ENCODE measurements at regions not wholly inside any gene's neighbourhood (a gene's known extent, or its start where the extent isn't known, plus 50 kb on each side); places are given as distances from the start of the nearest gene placed in this dataset.
"Not testable (repeated sequence)": the region's sequence is repeated elsewhere in the genome, so short reads cannot be mapped to it uniquely, and the experiment has no call there.

GRCh38 chr10:42533866-42534265 is 104.5 kb downstream of the ZNF33B start:
- DNase-seq (ENCODE audit: low read depth) = not testable (repeated sequence)

DNA sequence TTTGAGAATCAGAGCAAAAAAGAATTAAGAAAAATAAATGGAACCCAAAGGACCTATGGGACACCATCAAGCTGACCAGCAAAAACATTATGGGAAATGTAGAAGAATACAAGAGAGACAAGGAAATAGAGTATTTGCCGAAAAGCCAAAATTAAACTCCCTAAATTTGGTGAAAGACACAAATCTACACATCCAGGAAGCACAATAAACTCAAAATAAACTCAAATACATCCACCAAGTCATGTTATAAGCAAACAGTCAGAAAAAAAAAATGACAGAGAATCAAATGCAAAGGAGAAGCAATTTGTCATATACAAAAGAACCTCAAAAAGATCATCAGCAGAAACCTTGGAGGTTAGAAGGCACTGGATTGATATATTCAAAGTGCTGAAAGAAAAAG is 105.4 kb downstream of the ZNF33B start:
- no peak for DNase-seq (ENCODE audit: low read depth)

DNA sequence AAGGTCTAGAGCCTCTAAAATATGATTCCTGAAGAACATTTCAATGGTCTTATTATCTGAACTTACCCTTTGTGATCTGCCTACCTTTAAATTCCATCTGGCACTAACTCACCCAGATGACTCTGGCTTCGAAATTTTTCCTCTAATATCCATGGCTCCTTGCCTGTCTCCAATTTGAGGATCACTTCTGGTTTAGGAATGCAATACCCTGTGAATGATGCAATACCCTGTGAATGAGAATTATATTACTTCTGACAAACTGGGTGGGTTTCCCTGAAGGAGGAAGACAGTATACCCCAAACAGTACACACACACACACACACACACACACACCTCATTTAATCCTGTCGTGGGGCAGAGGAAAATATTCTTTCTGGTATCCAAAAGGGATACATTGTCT is 115.3 kb downstream of the ZNF33B start:
- no peak for DNase-seq (ENCODE audit: low read depth)

DNA sequence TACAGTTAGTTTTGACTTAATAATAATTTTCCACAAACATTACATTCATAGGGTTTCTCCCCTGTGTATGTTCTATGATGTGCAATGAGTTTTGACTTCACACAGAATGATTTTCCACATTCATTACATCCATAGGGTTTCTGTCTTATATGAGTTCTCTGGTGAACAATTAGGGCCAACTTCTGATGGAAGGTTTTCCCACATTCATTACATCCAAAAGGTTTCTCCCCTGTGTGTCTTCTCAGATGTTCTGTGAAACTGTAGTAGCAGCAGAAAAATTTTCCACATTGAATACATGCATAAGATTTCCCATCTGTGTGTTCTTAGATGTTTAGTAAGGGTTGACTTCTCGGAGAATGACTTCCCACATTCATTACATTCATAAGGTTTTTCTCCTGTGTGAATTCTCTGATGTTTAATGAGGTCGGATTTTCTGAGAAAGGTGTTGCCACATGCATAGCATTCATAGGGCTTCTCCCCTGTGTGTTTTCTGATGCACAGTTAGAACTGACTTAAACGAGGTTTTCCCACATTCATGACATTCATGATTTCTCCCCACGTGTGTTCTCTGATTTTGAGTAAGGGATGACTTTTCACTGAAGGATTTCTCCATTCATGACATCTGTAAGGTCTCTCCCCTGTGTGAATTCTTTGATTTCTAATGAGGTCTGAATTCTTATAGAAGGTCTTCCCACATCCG is 118.5 kb downstream of the ZNF33B start:
- no peak for DNase-seq (ENCODE audit: low read depth)

DNA sequence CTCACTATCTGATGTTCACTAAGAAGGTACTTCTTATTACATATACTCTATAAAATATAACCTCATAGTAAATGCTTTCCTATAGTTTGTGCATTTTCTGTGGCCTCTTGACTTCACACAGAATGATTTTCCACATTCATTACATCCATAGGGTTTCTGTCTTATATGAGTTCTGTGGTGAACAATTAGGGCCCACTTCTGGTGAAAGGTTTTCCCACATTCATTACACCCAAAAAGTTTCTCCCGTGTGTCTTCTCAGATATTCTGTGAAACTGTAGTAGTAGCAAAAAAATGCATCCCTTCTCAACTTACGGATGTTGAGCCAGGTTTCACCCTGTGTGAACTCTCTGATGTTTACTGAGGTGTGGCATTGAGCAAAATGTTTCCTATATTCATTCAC is 119.3 kb downstream of the ZNF33B start:
- no peak for DNase-seq (ENCODE audit: low read depth)

GRCh38 chr10:42513921-42514320 is 124.4 kb downstream of the ZNF33B start:
- no peak for DNase-seq (ENCODE audit: low read depth)

- no peak for DNase-seq (ENCODE audit: low read depth)
These were observed 146.6 kb downstream of the ZNF33B start for GRCh38 chr10:42491801-42492200.

GRCh38 chr10:42491001-42491592 is 147.3 kb downstream of the ZNF33B start:
- DNase-seq (ENCODE audit: low read depth) = no peak

DNA sequence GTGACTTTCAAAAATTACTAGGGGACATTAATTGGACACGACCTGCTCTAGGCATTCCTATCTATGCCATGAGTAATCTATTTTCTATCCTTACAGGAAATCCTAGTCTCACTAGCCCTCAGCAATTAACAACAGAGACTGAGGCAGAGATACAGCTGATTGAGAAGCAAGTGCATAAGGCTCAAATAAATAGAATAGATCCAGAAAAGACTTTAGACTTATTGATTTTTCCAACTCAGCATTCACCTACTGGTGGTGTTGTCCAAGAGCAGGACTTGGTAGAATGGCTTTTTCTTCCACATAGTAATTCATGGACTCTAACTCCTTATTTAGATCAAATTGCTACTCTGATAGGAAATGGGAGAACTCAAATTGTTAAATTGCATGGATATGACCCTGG is 148.0 kb downstream of the ZNF33B start:
- DNase-seq (ENCODE audit: low read depth) = no peak

- no peak for DNase-seq (ENCODE audit: low read depth)
These were observed 150.0 kb downstream of the ZNF33B start for GRCh38 chr10:42488416-42488815.

GRCh38 chr10:42482411-42482810 is 156.0 kb downstream of the ZNF33B start:
- no peak for DNase-seq (ENCODE audit: low read depth)

DNA sequence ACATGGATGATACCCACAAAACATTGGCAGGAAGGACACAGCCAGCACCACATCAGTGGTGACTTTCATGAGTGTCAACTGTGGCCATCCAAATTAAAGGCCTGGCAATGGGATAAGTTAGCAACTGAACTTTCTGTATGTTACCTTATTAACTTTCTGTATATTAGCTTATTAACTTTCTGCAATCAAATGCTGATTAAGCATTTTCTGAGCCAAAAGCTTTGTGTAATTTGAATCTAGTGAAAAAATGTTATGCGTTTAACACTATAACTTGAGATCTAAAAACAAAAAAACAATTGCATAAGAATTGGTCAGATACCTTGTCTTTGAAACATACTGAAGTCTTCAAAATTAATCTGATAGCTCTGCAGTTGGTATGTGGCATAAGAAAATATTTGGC is 159.3 kb downstream of the ZNF33B start:
- DNase-seq (ENCODE audit: low read depth) = no peak

- DNase-seq (ENCODE audit: low read depth) = no peak
These were observed 161.2 kb downstream of the ZNF33B start for GRCh38 chr10:42477170-42477569.

- no peak for DNase-seq (ENCODE audit: low read depth)
These were observed 162.3 kb downstream of the ZNF33B start for GRCh38 chr10:42476101-42476500.

GRCh38 chr10:42475168-42476098 is 162.9 kb downstream of the ZNF33B start:
- peak; percentile 1 for DNase-seq (ENCODE audit: low read depth)

- no peak for DNase-seq (ENCODE audit: low read depth)
These were observed 184.1 kb downstream of the ZNF33B start for GRCh38 chr10:42454313-42454712.

- no peak for DNase-seq (ENCODE audit: low read depth)
These were observed 207.3 kb downstream of the ZNF33B start for GRCh38 chr10:42431095-42431494.

GRCh38 chr10:42428534-42428933 is 209.8 kb downstream of the ZNF33B start:
- DNase-seq (ENCODE audit: low read depth) = no peak

DNA sequence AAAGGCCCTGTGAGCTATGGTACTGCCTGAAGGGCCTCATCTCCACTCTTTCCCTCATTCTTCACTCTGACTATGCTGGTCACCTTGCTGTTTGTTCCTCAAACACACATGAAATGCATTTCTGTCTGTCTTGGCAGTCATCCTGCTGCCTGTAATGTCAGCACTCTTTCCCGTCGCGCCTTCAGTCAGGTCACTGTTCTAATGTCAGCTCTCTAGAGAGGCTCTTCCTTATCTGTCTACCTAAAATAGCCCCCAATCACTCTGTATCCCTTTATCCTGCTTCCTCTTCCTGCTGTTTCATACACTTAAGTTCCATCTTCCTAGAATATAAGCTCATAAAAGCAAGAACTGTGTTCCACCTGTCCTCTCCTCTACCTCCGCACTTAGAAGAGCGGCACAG is 215.5 kb downstream of the ZNF33B start:
- DNase-seq (ENCODE audit: low read depth) = no peak

- DNase-seq (ENCODE audit: low read depth) = no peak
These were observed 216.6 kb downstream of the ZNF33B start for GRCh38 chr10:42421812-42422211.

DNA sequence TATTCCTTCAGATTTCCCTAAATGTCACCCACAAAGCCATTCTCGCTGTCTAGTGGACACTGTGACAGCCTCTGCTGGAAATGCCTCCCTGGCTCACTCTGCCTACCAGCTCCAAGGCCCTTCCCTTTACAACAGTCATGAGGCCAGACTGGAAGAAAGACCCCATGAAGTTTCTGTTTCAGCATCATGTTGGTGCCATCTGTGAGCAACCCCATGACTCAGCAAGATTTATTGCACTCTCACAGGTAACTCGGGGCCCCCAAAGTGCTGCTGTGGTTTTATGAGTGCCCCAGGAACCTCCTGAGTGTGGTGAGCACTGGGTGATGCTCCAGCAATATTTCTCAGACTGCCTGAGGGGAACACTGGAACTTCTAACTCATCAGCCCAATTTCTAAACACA is 218.6 kb downstream of the ZNF33B start:
- no peak for DNase-seq (ENCODE audit: low read depth)

GRCh38 chr10:42380926-42381547 is 257.3 kb downstream of the ZNF33B start:
- no peak for DNase-seq (ENCODE audit: low read depth)

All from activated T-cell treated with anti-CD3 and anti-CD28 coated beads for 48 hours (primary cell).